HG03378 (cell line): ENCODE measurements at regions not wholly inside any gene's neighbourhood (a gene's known extent, or its start where the extent isn't known, plus 50 kb on each side); places are given as distances from the start of the nearest gene placed in this dataset.
"Not testable (repeated sequence)": the region's sequence is repeated elsewhere in the genome, so short reads cannot be mapped to it uniquely, and the experiment has no call there.

ENCODE experiments used
- ATAC-seq: cut with Tn5 transposase; IDR thresholded peaks from one replicate; pipeline ENCODE4 v1.9.1; 2021; ENCODE audit warnings: mild to moderate bottlenecking, moderate library complexity; ENCODE audit not compliant: unreplicated experiment

DNA sequence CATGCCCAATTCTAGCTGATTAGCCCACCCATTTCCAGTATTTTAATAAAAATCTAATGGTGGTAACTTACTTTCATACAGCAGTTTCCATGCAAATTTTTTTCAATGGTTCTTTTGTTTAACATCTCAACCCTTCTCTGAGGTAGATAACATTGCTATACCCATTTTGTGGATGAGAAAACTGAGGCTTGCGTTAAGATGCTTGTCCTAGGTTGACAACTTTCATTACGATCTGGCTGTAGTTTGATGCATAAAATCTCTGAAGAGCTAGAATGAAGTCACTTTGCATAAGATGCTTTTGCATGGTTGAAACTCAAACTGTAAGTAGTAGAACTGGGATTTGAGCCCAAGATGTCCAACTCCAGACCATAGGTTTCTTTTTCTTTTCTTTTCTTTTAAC is 309.5 kb upstream of the PODXL start:
- ATAC-seq: no peak

DNA sequence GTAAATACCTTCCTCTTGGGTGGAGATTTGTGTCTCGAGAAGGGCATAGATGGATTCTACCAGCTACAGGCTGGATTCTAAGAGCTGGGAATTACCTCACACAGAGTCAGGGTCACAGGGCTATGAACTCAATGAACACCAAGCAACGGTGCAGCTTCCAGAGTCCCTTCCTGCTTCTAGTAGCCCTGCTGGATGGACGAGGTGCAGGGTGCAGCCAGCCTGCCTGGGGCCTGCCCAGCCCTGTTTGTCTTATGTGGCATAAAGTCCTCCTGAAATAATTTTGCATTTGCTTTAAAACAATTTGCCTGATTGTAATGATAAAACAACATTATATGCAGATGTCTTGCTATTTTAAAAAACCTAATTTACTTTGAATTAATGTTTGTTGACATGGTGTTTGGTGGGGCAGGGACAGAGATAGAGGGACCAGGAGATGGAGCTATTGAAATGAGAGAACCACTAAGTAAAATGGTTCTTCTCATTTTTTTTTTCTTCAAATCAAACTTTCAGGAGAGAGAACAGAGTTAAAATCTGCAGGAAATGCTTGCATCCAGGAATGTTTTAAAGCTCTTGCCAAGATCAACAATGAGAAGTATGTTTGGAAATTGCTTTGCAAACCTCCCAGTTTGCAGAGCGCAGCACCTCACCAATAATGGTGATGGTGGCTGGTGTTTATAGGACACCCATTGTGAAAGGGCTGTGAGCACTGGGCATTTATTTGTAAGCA is 305.4 kb upstream of the PODXL start:
- no peak for ATAC-seq

GRCh38 chr7:131859147-131859821 is 302.9 kb upstream of the PODXL start:
- ATAC-seq: peak; percentile 79

- ATAC-seq: no peak
These were observed 302.2 kb upstream of the PODXL start for GRCh38 chr7:131858611-131859010.

DNA sequence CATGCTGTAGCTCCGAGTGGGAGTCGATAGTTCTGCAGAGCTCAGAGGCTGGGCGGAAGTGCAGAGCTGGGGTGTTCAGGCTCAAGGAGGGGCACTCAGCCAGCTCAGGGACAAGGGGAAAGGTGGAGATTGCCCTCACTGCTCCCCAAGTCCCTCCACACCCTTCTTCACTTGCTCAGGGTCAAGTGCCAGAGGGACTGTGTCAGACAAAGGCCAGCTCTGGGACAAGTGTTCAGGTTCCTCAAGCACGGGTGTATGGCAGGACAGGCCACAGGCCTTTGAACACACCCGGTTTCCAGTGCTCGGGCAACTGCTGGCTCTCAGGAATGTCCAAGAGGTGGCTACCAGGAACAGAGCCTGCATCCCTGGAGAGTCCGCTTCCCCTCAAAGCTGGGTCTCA is 293.0 kb upstream of the PODXL start:
- ATAC-seq: no peak

- no peak for ATAC-seq
These were observed 291.6 kb upstream of the PODXL start for GRCh38 chr7:131848033-131848432.

GRCh38 chr7:131845573-131846314 is 289.3 kb upstream of the PODXL start:
- no peak for ATAC-seq

- ATAC-seq: no peak
These were observed 287.9 kb upstream of the PODXL start for GRCh38 chr7:131844369-131844768.

- no peak for ATAC-seq
These were observed 287.5 kb upstream of the PODXL start for GRCh38 chr7:131843898-131844331.

GRCh38 chr7:131839967-131840690 is 283.7 kb upstream of the PODXL start:
- no peak for ATAC-seq

- no peak for ATAC-seq
These were observed 280.3 kb upstream of the PODXL start for GRCh38 chr7:131836733-131837132.

- no peak for ATAC-seq
These were observed 278.7 kb upstream of the PODXL start for GRCh38 chr7:131835141-131835540.

- ATAC-seq: no peak
These were observed 274.3 kb upstream of the PODXL start for GRCh38 chr7:131830681-131831080.

DNA sequence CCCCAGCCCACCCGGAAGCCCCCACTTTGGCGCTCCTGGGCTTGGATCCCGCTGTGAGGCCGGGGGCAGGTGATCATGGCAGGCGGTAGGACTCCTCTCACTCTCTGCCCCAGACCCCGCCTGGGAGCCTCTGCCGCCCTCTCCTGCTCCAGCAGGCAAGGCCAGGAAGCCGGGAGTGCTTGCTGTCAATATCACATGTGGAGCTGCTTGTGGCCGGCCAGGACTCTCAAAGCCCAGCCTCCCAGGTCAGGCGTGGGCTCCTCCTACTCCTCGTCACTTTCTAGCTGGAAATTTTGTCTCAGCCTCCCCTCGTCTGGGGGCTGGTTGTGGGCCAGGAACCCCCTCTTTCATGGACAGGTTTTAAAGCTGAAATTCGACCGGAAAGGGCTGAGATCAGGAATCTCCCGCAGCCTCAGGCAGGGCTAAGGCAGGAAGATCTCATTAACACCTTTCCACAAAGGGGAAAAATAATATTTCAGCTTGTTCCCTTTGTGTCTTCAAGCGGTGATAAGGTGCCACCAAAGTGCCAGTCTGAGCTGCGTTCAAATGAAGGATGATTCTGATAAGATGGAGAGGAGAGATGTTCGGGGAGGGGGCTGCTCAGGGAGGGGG is 273.6 kb upstream of the PODXL start:
- no peak for ATAC-seq

GRCh38 chr7:131827421-131827820 is 271.0 kb upstream of the PODXL start:
- no peak for ATAC-seq

DNA sequence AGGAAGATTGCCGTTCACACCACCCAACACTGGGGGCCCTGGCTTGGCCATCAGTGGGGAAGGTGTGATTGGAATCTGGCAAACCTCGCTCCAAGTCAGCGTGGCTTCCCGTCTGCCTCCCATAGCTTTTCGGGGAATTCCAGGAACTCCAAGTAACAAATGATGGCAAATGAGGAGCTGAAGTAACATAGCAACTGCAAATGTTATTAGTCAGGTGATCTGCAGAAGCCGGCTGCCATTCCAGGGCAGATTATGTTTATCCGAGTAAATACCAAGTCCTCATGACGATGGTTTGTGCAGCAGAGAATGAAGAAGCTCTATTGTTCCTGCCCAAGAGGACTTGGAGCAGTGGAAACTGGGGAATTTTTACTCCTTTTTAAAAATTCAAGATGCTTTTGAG is 270.5 kb upstream of the PODXL start:
- no peak for ATAC-seq

DNA sequence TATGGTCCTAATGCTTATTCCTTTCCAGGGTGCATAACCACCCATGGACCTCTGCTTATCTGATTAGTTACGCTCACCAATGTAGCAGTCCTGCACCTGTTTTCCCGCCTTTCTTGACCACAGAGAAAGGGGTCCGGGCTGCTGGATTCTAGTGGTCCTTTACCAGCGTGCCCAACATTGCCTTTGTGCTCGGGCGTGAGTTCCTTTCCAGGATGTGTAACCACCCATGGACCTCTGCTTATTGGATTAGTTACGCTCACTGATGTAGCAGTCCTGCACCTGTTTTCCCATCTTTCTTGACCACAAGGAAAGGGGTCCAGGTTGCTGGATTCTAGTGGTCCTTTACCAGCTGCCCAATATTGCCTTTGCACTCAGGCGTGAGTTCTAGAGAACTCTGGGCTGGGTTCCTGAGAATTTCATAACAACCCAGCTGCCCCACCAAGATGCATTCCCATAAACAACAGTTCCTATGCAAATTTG is 267.6 kb upstream of the PODXL start:
- not testable (repeated sequence) for ATAC-seq

GRCh38 chr7:131819891-131820290 is 263.5 kb upstream of the PODXL start:
- ATAC-seq: no peak

GRCh38 chr7:131816391-131817007 is 260.1 kb upstream of the PODXL start:
- ATAC-seq: no peak

DNA sequence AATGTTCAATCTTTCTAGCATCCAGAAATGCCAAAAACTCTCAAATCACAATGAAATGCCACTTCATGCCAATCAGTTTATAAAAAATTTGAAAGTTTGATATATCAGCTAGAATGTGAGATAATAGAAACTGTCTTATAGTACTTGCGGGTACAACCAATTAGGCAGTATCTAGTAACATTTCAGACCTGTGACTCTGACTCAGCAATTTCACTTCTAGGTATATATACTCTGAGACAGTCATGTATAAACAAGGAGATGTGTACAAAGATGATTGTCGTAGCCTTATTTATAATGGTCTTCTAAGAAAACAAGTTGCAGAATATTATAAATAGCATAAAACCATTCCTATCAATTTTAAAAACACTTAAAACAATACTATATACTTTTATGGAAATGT is 252.3 kb upstream of the PODXL start:
- no peak for ATAC-seq
